HEK293 (cell line): ENCODE measurements at regions not wholly inside any gene's neighbourhood (a gene's known extent, or its start where the extent isn't known, plus 50 kb on each side); places are given as distances from the start of the nearest gene placed in this dataset.

Experiments used
- CTCF ChIA-PET: fragments of 350-600 bp; formaldehyde crosslinking; extraction: SDS; loops from one replicate; lab custom pipeline; 2021; ENCODE audit warnings: antibody characterized with exemption; lab: Yijun Ruan, JAX
- POLR2A ChIA-PET: fragments of 300-600 bp; formaldehyde crosslinking; extraction: SDS; loops from one replicate; lab custom pipeline; 2020; ENCODE audit warnings: antibody characterized with exemption, inconsistent platforms; lab: Yijun Ruan, JAX
- H3K27ac ChIP-seq: fragments of 200-500 bp; sonication (Bioruptor generic); 2 replicates; pipeline ENCODE4 v1.5.1; 2014; ENCODE audit warnings: low read depth, low read length, control low read depth, inconsistent platforms; ENCODE audit errors: extremely low read depth
- H3K36me3 ChIP-seq, 2 experiments: fragments of 200-500 bp in 1 of 2; sonication (Bioruptor generic) in 1 of 2; 1 replicate in 1 of 2; 2 replicates in 1 of 2; pipeline ENCODE4 v1.5.1; 2014 to 2017; ENCODE audit warnings: inconsistent platforms in 2 of 2, low read length in 2 of 2; ENCODE audit not compliant: control insufficient read depth in 2 of 2, insufficient read depth in 1 of 2
- H3K4me1 ChIP-seq: fragments of 200-500 bp; sonication (Bioruptor generic); 2 replicates; pipeline ENCODE4 v1.5.1; 2014; ENCODE audit warnings: mild to moderate bottlenecking, low read length, inconsistent platforms; ENCODE audit not compliant: control insufficient read depth, insufficient read depth
- H3K4me3 ChIP-seq: 2 replicates; pipeline ENCODE4 v1.5.1; 2011; ENCODE audit warnings: low read depth, mild to moderate bottlenecking, control low read depth, low read length, moderate library complexity
- H3K9me3 ChIP-seq: fragments of 200-500 bp; sonication (Bioruptor generic); 2 replicates; pipeline ENCODE4 v1.5.1; 2014; ENCODE audit warnings: low read depth, low read length, inconsistent platforms; ENCODE audit not compliant: control insufficient read depth, insufficient read depth
- KLF8 ChIP-seq: fragments of 450-650 bp; formaldehyde crosslinking; IDR thresholded peaks from 2 replicates; pipeline ENCODE4 v1.5.1; 2016; ENCODE audit warnings: missing biosample characterization, missing genetic modification characterization
- MZF1 ChIP-seq: fragments of 450-650 bp; formaldehyde crosslinking; IDR thresholded peaks from 2 replicates; pipeline ENCODE4 v1.5.1; 2017; ENCODE audit warnings: missing biosample characterization, missing genetic modification characterization, borderline replicate concordance
- PRDM1 ChIP-seq: fragments of 450-650 bp; formaldehyde crosslinking; IDR thresholded peaks from 2 replicates; pipeline ENCODE4; 2016; ENCODE audit warnings: missing biosample characterization, missing genetic modification characterization
- WT1 ChIP-seq: fragments of 450-650 bp; formaldehyde crosslinking; IDR thresholded peaks from 2 replicates; pipeline ENCODE4 v1.5.1; 2016; ENCODE audit warnings: missing biosample characterization, missing genetic modification characterization
- YY2 ChIP-seq: fragments of 450-650 bp; formaldehyde crosslinking; IDR thresholded peaks from 2 replicates; pipeline ENCODE4 v1.5.1; 2016; ENCODE audit warnings: missing biosample characterization, missing genetic modification characterization
- ZNF16 ChIP-seq: fragments of 450-650 bp; formaldehyde crosslinking; IDR thresholded peaks from 2 replicates; pipeline ENCODE4 v1.5.1; 2016; ENCODE audit warnings: low read depth, missing biosample characterization, missing genetic modification characterization
- ZNF211 ChIP-seq: fragments of 450-650 bp; formaldehyde crosslinking; IDR thresholded peaks from 2 replicates; pipeline ENCODE4 v1.5.1; 2016; ENCODE audit warnings: low read depth, missing biosample characterization, missing genetic modification characterization
- ZNF221 ChIP-seq: fragments of 450-650 bp; formaldehyde crosslinking; IDR thresholded peaks from 2 replicates; pipeline ENCODE4 v1.5.1; 2017; ENCODE audit warnings: missing biosample characterization, missing genetic modification characterization, borderline replicate concordance
- ZNF354C ChIP-seq: fragments of 450-650 bp; formaldehyde crosslinking; IDR thresholded peaks from 2 replicates; pipeline ENCODE4 v1.5.1; 2016; ENCODE audit warnings: missing biosample characterization, missing genetic modification characterization, low read depth, borderline replicate concordance
- ZNF404 ChIP-seq: fragments of 450-650 bp; formaldehyde crosslinking; IDR thresholded peaks from 2 replicates; pipeline ENCODE4 v1.5.1; 2017; ENCODE audit warnings: missing biosample characterization, missing genetic modification characterization
- ZNF501 ChIP-seq: fragments of 450-650 bp; formaldehyde crosslinking; IDR thresholded peaks from 2 replicates; pipeline ENCODE4 v1.5.1; 2016; ENCODE audit warnings: missing biosample characterization, missing genetic modification characterization
- ZNF510 ChIP-seq: fragments of 450-650 bp; formaldehyde crosslinking; IDR thresholded peaks from 2 replicates; pipeline ENCODE4 v1.5.1; 2018; ENCODE audit warnings: mild to moderate bottlenecking, missing genetic modification characterization, missing biosample characterization; ENCODE audit not compliant: insufficient replicate concordance
- ZNF521 ChIP-seq: fragments of 450-650 bp; formaldehyde crosslinking; IDR thresholded peaks from 2 replicates; pipeline ENCODE4 v1.5.1; 2017; ENCODE audit warnings: missing biosample characterization, mild to moderate bottlenecking, missing genetic modification characterization
- ZNF558 ChIP-seq: fragments of 450-650 bp; formaldehyde crosslinking; IDR thresholded peaks from 2 replicates; pipeline ENCODE4 v1.5.1; 2016; ENCODE audit warnings: missing biosample characterization, missing genetic modification characterization
- ZNF621 ChIP-seq: fragments of 450-650 bp; formaldehyde crosslinking; IDR thresholded peaks from 2 replicates; pipeline ENCODE4 v1.5.1; 2017; ENCODE audit warnings: missing biosample characterization, missing genetic modification characterization
- ZNF654 ChIP-seq: fragments of 450-650 bp; formaldehyde crosslinking; IDR thresholded peaks from 2 replicates; pipeline ENCODE4 v1.5.1; 2016; ENCODE audit warnings: low read depth, missing biosample characterization, missing genetic modification characterization
- ZNF792 ChIP-seq: fragments of 450-650 bp; formaldehyde crosslinking; IDR thresholded peaks from 2 replicates; pipeline ENCODE4 v1.5.1; 2016; ENCODE audit warnings: missing biosample characterization, missing genetic modification characterization
- TF ChIP-seq, protein P1 (sequence below): fragments of 450-650 bp; formaldehyde crosslinking; IDR thresholded peaks from 2 replicates; pipeline ENCODE4 v1.5.1; 2016; ENCODE audit warnings: missing biosample characterization, missing genetic modification characterization
- TF ChIP-seq, protein P2 (sequence below): fragments of 450-650 bp; formaldehyde crosslinking; conservative IDR thresholded peaks from 2 replicates; pipeline ENCODE4 v1.5.1; 2016; ENCODE audit warnings: low read depth, missing biosample characterization, missing genetic modification characterization
- TF ChIP-seq, protein P3 (sequence below): fragments of 450-650 bp; formaldehyde crosslinking; IDR thresholded peaks from 2 replicates; pipeline ENCODE4 v1.5.1; 2016; ENCODE audit warnings: missing biosample characterization, missing genetic modification characterization
- TF ChIP-seq, protein P4 (sequence below): fragments of 450-650 bp; formaldehyde crosslinking; conservative IDR thresholded peaks from 2 replicates; pipeline ENCODE4 v1.5.1; 2016; ENCODE audit warnings: low read depth, missing biosample characterization, missing genetic modification characterization

DNA sequence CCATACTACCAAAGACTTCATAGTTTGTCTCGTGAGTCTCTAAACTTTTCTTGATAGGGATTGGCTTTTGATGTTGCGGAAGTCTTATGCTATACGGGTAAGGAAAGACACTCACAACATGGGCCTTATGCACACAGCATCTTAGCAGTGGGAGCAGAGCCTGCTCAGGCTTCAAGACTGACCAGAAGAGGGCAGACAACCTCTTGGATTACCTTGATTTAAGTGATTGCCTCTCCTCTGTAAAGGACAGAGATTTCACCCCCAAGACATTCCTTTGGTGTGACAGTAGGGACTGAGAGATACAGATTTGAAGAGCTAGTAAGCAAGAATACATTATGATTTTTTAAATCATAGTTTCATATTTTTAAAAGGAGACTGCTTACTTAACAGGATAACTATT, 71.0 kb upstream of the SAMD3 start:
- ChIA-PET CTCF (interaction anchor here (0.5 to 1.8 kb wide), 29 partner anchors 9 to 1966 kb away, joined by 3 to 7 read pairs (median 4); no protein-coding TSS in a partner anchor), POLR2A (no interaction called here)

DNA sequence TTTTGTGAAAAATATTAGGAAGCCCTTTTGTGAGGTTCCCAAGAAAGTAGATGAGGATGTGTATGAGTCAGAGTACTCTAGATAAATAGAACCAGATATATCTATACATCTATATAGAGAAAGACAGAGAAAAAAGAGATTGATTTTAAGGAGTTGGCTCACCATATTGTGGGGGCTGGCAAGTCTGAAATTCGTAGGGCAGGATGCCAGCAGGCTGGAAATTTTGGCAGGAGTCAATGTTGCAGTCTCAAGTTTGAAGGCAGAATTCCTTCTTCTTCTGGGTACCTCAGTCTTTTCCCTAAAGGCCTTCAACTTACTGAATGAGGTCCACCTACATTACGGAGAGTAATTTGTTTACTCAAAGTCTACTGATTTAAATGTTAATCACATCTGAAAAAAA, 65.3 kb upstream of the SAMD3 start:
- H3K4me1 ChIP-seq = no peaks in the 10 kb centered on the region
- ChIA-PET POLR2A (no interaction called here), CTCF (interaction anchor here (0.6 to 1.7 kb wide), 3 partner anchors 9 to 1006 kb away, joined by 3 to 5 read pairs (median 4); no protein-coding TSS in a partner anchor)
- no peaks in the 10 kb centered on the region for H3K9me3 ChIP-seq
- no peak overlapping the region for H3K27ac ChIP-seq
- H3K4me3 ChIP-seq = no peak overlapping the region
- H3K36me3 ChIP-seq = no peaks in the 10 kb centered on the region
- TF ChIP-seq WT1 (tag by site-specific recombination) (no peak), ZNF510 (tag by site-specific recombination) (no peak), ZNF621 (tag by site-specific recombination) (no peak), ZNF211 (tag by site-specific recombination) (no peak), ZNF558 (tag by site-specific recombination) (no peak), ZNF521 (tag by site-specific recombination) (no peak), ZNF354C (tag by site-specific recombination) (no peak), MZF1 (tag by site-specific recombination) (no peak), YY2 (tag by site-specific recombination) (no peak), KLF8 (no peak), ZNF501 (tag by site-specific recombination) (no peak), ZNF221 (tag by site-specific recombination) (no peak)
- TF ChIP-seq, protein P1, sequence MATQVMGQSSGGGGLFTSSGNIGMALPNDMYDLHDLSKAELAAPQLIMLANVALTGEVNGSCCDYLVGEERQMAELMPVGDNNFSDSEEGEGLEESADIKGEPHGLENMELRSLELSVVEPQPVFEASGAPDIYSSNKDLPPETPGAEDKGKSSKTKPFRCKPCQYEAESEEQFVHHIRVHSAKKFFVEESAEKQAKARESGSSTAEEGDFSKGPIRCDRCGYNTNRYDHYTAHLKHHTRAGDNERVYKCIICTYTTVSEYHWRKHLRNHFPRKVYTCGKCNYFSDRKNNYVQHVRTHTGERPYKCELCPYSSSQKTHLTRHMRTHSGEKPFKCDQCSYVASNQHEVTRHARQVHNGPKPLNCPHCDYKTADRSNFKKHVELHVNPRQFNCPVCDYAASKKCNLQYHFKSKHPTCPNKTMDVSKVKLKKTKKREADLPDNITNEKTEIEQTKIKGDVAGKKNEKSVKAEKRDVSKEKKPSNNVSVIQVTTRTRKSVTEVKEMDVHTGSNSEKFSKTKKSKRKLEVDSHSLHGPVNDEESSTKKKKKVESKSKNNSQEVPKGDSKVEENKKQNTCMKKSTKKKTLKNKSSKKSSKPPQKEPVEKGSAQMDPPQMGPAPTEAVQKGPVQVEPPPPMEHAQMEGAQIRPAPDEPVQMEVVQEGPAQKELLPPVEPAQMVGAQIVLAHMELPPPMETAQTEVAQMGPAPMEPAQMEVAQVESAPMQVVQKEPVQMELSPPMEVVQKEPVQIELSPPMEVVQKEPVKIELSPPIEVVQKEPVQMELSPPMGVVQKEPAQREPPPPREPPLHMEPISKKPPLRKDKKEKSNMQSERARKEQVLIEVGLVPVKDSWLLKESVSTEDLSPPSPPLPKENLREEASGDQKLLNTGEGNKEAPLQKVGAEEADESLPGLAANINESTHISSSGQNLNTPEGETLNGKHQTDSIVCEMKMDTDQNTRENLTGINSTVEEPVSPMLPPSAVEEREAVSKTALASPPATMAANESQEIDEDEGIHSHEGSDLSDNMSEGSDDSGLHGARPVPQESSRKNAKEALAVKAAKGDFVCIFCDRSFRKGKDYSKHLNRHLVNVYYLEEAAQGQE (tag by site-specific recombination) = no peak
- TF ChIP-seq, protein P2, sequence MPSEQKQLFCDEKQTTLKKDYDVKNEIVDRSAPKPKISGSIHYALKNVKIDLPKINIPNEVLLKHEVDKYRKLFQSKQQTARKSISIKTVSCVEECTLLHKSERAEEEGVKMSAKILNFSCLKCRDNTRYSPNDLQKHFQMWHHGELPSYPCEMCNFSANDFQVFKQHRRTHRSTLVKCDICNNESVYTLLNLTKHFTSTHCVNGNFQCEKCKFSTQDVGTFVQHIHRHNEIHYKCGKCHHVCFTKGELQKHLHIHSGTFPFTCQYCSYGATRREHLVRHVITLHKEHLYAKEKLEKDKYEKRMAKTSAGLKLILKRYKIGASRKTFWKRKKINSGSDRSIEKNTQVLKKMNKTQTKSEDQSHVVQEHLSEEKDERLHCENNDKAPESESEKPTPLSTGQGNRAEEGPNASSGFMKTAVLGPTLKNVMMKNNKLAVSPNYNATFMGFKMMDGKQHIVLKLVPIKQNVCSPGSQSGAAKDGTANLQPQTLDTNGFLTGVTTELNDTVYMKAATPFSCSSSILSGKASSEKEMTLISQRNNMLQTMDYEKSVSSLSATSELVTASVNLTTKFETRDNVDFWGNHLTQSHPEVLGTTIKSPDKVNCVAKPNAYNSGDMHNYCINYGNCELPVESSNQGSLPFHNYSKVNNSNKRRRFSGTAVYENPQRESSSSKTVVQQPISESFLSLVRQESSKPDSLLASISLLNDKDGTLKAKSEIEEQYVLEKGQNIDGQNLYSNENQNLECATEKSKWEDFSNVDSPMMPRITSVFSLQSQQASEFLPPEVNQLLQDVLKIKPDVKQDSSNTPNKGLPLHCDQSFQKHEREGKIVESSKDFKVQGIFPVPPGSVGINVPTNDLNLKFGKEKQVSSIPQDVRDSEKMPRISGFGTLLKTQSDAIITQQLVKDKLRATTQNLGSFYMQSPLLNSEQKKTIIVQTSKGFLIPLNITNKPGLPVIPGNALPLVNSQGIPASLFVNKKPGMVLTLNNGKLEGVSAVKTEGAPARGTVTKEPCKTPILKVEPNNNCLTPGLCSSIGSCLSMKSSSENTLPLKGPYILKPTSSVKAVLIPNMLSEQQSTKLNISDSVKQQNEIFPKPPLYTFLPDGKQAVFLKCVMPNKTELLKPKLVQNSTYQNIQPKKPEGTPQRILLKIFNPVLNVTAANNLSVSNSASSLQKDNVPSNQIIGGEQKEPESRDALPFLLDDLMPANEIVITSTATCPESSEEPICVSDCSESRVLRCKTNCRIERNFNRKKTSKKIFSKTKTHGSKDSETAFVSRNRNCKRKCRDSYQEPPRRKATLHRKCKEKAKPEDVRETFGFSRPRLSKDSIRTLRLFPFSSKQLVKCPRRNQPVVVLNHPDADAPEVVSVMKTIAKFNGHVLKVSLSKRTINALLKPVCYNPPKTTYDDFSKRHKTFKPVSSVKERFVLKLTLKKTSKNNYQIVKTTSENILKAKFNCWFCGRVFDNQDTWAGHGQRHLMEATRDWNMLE (tag by site-specific recombination) = no peak
- TF ChIP-seq, protein P3, sequence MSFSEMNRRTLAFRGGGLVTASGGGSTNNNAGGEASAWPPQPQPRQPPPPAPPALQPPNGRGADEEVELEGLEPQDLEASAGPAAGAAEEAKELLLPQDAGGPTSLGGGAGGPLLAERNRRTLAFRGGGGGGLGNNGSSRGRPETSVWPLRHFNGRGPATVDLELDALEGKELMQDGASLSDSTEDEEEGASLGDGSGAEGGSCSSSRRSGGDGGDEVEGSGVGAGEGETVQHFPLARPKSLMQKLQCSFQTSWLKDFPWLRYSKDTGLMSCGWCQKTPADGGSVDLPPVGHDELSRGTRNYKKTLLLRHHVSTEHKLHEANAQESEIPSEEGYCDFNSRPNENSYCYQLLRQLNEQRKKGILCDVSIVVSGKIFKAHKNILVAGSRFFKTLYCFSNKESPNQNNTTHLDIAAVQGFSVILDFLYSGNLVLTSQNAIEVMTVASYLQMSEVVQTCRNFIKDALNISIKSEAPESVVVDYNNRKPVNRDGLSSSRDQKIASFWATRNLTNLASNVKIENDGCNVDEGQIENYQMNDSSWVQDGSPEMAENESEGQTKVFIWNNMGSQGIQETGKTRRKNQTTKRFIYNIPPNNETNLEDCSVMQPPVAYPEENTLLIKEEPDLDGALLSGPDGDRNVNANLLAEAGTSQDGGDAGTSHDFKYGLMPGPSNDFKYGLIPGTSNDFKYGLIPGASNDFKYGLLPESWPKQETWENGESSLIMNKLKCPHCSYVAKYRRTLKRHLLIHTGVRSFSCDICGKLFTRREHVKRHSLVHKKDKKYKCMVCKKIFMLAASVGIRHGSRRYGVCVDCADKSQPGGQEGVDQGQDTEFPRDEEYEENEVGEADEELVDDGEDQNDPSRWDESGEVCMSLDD (tag by site-specific recombination) = no peak

More for the DNA sequence above, 71.0 kb upstream of the SAMD3 start:
- TF ChIP-seq ZNF654 (tag by site-specific recombination) = peak; percentile 52
- TF ChIP-seq ZNF404 (tag by site-specific recombination) = no peak
- TF ChIP-seq ZNF792 (tag by site-specific recombination) = no peak
- no peak for TF ChIP-seq ZNF16
- no peak for TF ChIP-seq PRDM1 (tag by site-specific recombination)
- TF ChIP-seq, protein P4, sequence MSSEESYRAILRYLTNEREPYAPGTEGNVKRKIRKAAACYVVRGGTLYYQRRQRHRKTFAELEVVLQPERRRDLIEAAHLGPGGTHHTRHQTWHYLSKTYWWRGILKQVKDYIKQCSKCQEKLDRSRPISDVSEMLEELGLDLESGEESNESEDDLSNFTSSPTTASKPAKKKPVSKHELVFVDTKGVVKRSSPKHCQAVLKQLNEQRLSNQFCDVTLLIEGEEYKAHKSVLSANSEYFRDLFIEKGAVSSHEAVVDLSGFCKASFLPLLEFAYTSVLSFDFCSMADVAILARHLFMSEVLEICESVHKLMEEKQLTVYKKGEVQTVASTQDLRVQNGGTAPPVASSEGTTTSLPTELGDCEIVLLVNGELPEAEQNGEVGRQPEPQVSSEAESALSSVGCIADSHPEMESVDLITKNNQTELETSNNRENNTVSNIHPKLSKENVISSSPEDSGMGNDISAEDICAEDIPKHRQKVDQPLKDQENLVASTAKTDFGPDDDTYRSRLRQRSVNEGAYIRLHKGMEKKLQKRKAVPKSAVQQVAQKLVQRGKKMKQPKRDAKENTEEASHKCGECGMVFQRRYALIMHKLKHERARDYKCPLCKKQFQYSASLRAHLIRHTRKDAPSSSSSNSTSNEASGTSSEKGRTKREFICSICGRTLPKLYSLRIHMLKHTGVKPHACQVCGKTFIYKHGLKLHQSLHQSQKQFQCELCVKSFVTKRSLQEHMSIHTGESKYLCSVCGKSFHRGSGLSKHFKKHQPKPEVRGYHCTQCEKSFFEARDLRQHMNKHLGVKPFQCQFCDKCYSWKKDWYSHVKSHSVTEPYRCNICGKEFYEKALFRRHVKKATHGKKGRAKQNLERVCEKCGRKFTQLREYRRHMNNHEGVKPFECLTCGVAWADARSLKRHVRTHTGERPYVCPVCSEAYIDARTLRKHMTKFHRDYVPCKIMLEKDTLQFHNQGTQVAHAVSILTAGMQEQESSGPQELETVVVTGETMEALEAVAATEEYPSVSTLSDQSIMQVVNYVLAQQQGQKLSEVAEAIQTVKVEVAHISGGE (tag by site-specific recombination) = no peak
- Histone ChIP-seq H3K27ac (no peak overlapping the region), H3K4me3 (no peak overlapping the region), H3K36me3 (no peaks in the 10 kb centered on the region), H3K9me3 (no peaks in the 10 kb centered on the region), H3K4me1 (no peaks in the 10 kb centered on the region)
